Kidney (tissue), 13 donors: ENCODE measurements at regions not wholly inside any gene's neighbourhood (a gene's known extent, or its start where the extent isn't known, plus 50 kb on each side); places are given as distances from the start of the nearest gene placed in this dataset.

Experiments used
- DNase-seq, 5 donors: peaks; one replicate each; pipeline ENCODE4 v3.0.0-alpha.2; 2013 to 2020
- FAIRE-seq: peaks from 2 replicates; lab custom pipeline; 2012; peaks lifted over from hg19 to GRCh38; lab: Jason Lieb, UNC
- H3K27ac ChIP-seq, 2 donors: one replicate each; pipeline ENCODE4 v1.7.0; 2013; ENCODE audit warnings: low read depth in 2 of 2, low read length in 2 of 2, inconsistent platforms in 1 of 2
- H3K27me3 ChIP-seq: one replicate; pipeline ENCODE4 v1.7.1; 2013; ENCODE audit warnings: low read length, inconsistent platforms; ENCODE audit not compliant: control insufficient read depth, insufficient read depth
- H3K36me3 ChIP-seq, 3 donors: one replicate each; pipeline versions ENCODE4 v1.7.0 to v1.7.1; 2013; ENCODE audit warnings: low read length in 3 of 3, control low read depth in 1 of 3, inconsistent platforms in 1 of 3; ENCODE audit not compliant: insufficient read depth in 3 of 3, control insufficient read depth in 2 of 3
- H3K4me1 ChIP-seq, 3 donors: one replicate each; pipeline versions ENCODE4 v1.7.0 to v1.7.1; 2013; ENCODE audit warnings: low read length in 3 of 3, inconsistent platforms in 1 of 3, low read depth in 1 of 3; ENCODE audit not compliant: control insufficient read depth in 2 of 3, insufficient read depth in 2 of 3
- H3K4me3 ChIP-seq, 3 donors: one replicate each; pipeline versions ENCODE4 v1.7.0 to v1.8.1; 2013; ENCODE audit warnings: low read length in 3 of 3, control low read depth in 1 of 3, inconsistent platforms in 1 of 3
- H3K9ac ChIP-seq, 3 donors: one replicate each; pipeline versions ENCODE4 v1.7.0 to v1.7.1; 2013; ENCODE audit warnings: low read length in 3 of 3, control low read depth in 1 of 3, inconsistent platforms in 1 of 3
- H3K9me3 ChIP-seq, 3 donors: one replicate each; pipeline versions ENCODE4 v1.7.0 to v1.7.1; 2013; ENCODE audit warnings: low read length in 3 of 3, control low read depth in 1 of 3, inconsistent platforms in 1 of 3; ENCODE audit not compliant: control insufficient read depth in 2 of 3, insufficient read depth in 1 of 3
- intact Hi-C: fragments of 100-400 bp; cut with DNase I; formaldehyde crosslinking; loops from one replicate; pipeline ENCODE4 v1.11.1; 2022
- TF ChIP-seq, protein P1 (sequence below): IDR thresholded peaks from 3 replicates; pipeline ENCODE4 v1.5.1; 2012; ENCODE audit warnings: mild to moderate bottlenecking, moderate library complexity, borderline replicate concordance; ENCODE audit not compliant: insufficient read depth; ENCODE audit errors: extremely low read depth
- donor health status: control.
- donor health status: control.
- donor health status: control.
- donor health status: control.
- donor health status: control.
- donor health status: DM: yes; HTN: yes; CAD: no.
- donor health status: Normal renal cell carcinoma (clear cell type).

DNA sequence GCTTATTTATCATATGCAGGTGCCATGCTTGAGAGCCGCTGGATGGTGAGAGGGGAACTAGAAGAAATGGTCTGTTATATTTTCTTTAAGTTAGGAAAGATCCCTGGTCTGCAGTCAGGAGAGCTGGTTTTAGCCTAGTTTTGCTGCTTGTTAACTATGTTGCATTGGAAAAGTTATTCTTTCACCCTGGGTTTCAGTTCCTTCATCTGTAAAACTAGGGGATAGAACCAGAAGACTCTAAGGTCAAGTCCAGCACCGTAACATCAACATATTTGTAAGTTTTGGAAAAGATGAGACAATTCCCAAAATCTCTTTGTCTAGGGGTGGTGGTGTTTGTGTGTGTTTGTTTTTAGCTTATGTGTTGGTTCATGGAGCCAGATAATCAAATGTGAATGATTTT lies 304.0 kb downstream of the QKI start:
- TF ChIP-seq, protein P1, sequence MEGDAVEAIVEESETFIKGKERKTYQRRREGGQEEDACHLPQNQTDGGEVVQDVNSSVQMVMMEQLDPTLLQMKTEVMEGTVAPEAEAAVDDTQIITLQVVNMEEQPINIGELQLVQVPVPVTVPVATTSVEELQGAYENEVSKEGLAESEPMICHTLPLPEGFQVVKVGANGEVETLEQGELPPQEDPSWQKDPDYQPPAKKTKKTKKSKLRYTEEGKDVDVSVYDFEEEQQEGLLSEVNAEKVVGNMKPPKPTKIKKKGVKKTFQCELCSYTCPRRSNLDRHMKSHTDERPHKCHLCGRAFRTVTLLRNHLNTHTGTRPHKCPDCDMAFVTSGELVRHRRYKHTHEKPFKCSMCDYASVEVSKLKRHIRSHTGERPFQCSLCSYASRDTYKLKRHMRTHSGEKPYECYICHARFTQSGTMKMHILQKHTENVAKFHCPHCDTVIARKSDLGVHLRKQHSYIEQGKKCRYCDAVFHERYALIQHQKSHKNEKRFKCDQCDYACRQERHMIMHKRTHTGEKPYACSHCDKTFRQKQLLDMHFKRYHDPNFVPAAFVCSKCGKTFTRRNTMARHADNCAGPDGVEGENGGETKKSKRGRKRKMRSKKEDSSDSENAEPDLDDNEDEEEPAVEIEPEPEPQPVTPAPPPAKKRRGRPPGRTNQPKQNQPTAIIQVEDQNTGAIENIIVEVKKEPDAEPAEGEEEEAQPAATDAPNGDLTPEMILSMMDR: no peak
- H3K27ac ChIP-seq: no peak overlapping the region
- H3K4me1 ChIP-seq: no peaks in the 10 kb centered on the region
- no peaks in the 10 kb centered on the region for H3K27me3 ChIP-seq
- no peak overlapping the region for H3K4me3 ChIP-seq
- FAIRE-seq (no peak), DNase-seq (no peak)
- no peak overlapping the region for H3K9ac ChIP-seq
- intact Hi-C loops: no loop called here
- H3K9me3 ChIP-seq: no peaks in the 10 kb centered on the region
- H3K36me3 ChIP-seq: no peaks in the 10 kb centered on the region

DNA sequence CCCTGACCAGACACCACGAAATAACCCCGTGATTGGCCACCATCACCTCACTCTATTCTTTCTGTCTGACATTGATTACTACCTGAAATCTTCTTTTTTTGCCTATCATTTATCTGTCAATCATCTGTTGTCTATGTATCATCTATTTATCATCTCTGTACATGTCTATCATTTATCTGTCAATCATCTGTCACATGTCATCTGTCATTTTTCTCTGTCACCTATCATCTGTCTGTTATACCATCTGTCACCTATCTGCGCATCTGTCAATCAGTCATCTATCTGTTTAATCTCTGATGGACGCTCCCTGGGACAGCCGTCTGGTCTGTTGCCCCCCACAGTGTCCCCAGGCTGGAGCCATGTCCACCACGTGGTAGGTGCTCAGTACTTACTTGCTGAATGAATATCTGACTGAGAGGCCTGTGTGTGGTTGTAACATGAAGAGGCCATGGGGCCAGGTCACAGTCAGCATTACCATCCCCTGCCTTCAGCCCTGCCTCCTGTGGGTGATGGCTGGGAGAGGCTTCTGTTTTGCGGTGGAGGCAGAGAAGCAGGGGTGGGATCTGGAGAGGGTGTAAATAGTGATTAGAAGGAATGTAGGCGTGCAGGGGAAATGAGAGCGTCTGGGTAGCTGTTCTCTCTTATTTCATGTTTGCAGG lies 302.7 kb downstream of the QKI start:
- Histone ChIP-seq H3K4me3 (no peak overlapping the region), H3K27me3 (no peaks in the 10 kb centered on the region), H3K4me1 (no peaks in the 10 kb centered on the region), H3K9ac (no peak overlapping the region), H3K27ac (no peak overlapping the region), H3K36me3 (no peaks in the 10 kb centered on the region), H3K9me3 (no peaks in the 10 kb centered on the region)
- DNase-seq: no peak
- intact Hi-C loops: no loop called here
- TF ChIP-seq, protein P1: no peak
- FAIRE-seq: no peak

DNA sequence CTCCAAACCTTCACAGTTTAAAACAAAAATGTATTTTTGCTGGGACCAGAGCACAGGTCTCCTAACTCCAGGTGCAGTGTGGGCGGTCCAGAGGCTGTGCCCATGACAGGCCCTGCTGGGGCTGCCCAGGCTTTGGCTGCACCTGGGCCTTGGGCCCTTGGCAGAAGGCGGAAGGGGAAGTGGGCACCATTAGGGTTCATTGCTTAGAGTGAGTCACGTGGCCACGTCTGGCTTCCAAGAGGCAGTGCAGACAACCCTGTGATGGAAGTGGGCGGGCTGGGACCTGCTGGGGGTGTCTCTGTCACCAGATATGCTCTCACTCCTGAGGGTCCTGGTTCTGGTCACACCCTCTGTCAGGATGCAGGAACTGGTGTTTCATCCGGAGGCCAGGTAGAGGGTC lies 302.2 kb downstream of the QKI start:
- DNase-seq: no peak
- H3K27ac ChIP-seq: no peak overlapping the region
- TF ChIP-seq, protein P1: no peak
- intact Hi-C loops: no loop called here
- H3K4me3 ChIP-seq: no peak overlapping the region
- FAIRE-seq: no peak
- no peak overlapping the region for H3K9ac ChIP-seq
- no peaks in the 10 kb centered on the region for H3K36me3 ChIP-seq
- no peaks in the 10 kb centered on the region for H3K9me3 ChIP-seq
- H3K27me3 ChIP-seq: no peaks in the 10 kb centered on the region
- H3K4me1 ChIP-seq: no peaks in the 10 kb centered on the region

DNA sequence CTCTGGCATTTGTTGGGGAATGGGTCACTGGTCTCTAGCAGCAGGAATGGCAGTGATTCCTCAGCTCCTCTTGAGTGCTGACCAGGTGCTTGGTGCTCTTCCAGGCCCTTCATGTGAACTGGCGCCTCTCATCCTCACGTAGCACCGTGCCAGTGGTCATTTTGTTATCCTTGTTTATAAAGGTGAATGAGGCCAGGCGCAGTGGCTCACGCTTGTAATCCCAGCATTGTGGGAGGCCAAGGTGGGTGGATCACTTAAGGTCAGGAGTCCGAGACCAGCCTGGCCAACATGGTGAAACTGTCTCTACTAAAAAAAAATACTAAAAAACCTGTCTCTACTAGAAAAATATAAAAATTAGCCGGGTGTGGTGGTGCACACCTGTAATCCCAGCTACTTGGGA lies 301.3 kb downstream of the QKI start:
- H3K9me3 ChIP-seq: no peaks in the 10 kb centered on the region
- FAIRE-seq (no peak), DNase-seq (no peak)
- no peaks in the 10 kb centered on the region for H3K36me3 ChIP-seq
- H3K27ac ChIP-seq: no peak overlapping the region
- TF ChIP-seq, protein P1: no peak
- H3K9ac ChIP-seq: no peak overlapping the region
- no peak overlapping the region for H3K4me3 ChIP-seq
- H3K27me3 ChIP-seq: no peaks in the 10 kb centered on the region
- H3K4me1 ChIP-seq: no peaks in the 10 kb centered on the region
- intact Hi-C loops: no loop called here
